ENCODE measurements at regions not wholly inside any gene's neighbourhood (a gene's known extent, or its start where the extent isn't known, plus 50 kb on each side); places are given as distances from the start of the nearest gene placed in this dataset.
"Not testable (repeated sequence)": the region's sequence is repeated elsewhere in the genome, so short reads cannot be mapped to it uniquely, and the experiment has no call there.

GRCh38 chr2:13660231-13660630 lies 943.5 kb downstream of the TRIB2 start:
- H3K4me3 ChIP-seq (ENCODE audit: low read depth, low read length), result no peak overlapping the region
- no peaks in the 10 kb centered on the region for H3K9me3 ChIP-seq (ENCODE audit: severe bottlenecking)
- TF ChIP-seq CTCF (IDR thresholded peaks at IDR 0.05; ENCODE audit: low read depth, low read length), result no peak
- no peak for DNase-seq
- no peaks in the 10 kb centered on the region for H3K36me3 ChIP-seq
- no peaks in the 10 kb centered on the region for H3K27me3 ChIP-seq (ENCODE audit: insufficient read depth, low read depth, severe bottlenecking)
- H3K27ac ChIP-seq, result no peak overlapping the region

- no peaks in the 10 kb centered on the region for H3K27me3 ChIP-seq (ENCODE audit: insufficient read depth, low read depth, severe bottlenecking)
- no peak for DNase-seq
- no peaks in the 10 kb centered on the region for H3K9me3 ChIP-seq (ENCODE audit: severe bottlenecking)
- TF ChIP-seq CTCF (IDR thresholded peaks at IDR 0.05; ENCODE audit: low read depth, low read length), result no peak
- H3K27ac ChIP-seq, result no peak overlapping the region
- H3K36me3 ChIP-seq, result no peaks in the 10 kb centered on the region
- no peak overlapping the region for H3K4me3 ChIP-seq (ENCODE audit: low read depth, low read length)
Measured at GRCh38 chr2:13662055-13662454, 945.3 kb downstream of the TRIB2 start.

- Histone ChIP-seq H3K4me3 (ENCODE audit: low read depth, low read length) (no peak overlapping the region), H3K27ac (no peak overlapping the region), H3K36me3 (no peaks in the 10 kb centered on the region), H3K9me3 (ENCODE audit: severe bottlenecking) (no peaks in the 10 kb centered on the region), H3K27me3 (ENCODE audit: insufficient read depth, low read depth, severe bottlenecking) (no peaks in the 10 kb centered on the region)
- TF ChIP-seq CTCF (IDR thresholded peaks at IDR 0.05; ENCODE audit: low read depth, low read length), result no peak
- no peak for DNase-seq
Measured at GRCh38 chr2:13666582-13667414, 950.1 kb downstream of the TRIB2 start.

DNA sequence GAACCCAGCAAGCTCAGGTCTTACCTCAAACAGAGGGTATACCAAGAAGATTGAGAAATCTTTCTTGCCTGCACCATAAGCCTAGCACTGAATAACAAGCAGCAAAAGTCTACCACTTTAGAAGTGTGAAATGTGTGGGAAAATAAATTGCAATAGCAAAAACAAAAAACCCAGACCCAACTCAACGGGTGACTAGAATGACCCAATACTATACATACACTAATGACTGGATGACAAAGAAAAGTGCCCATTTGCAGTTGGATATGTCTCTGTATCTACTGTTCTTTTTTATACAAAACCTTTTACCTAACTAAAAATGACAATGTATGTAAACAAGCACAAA lies 950.6 kb downstream of the TRIB2 start:
- H3K36me3 ChIP-seq, result no peaks in the 10 kb centered on the region
- no peak overlapping the region for H3K4me3 ChIP-seq (ENCODE audit: low read depth, low read length)

DNA sequence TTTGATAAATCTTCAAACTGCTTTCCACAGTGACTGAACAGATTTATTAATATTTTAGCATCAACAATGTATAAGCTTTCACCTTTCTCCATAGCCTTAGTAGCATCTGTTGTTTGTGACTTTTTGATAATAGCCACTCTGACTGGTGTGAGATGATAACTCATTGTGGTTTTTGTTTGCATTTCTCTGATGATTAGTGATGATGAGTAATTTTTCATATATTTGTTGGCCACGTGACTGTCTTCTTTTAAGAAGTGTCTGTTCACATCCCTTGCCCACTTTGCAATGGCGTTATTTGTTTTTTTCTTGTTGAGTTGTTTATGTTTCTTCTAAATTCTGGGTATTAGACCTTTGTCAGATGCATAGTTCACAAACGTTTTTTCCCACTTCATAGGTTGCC lies 952.9 kb downstream of the TRIB2 start:
- no peak for TF ChIP-seq CTCF (IDR thresholded peaks at IDR 0.05; ENCODE audit: low read depth, low read length)
- Histone ChIP-seq H3K9me3 (ENCODE audit: severe bottlenecking) (no peaks in the 10 kb centered on the region), H3K27me3 (ENCODE audit: insufficient read depth, low read depth, severe bottlenecking) (no peaks in the 10 kb centered on the region), H3K27ac (no peak overlapping the region), H3K4me3 (ENCODE audit: low read depth, low read length) (no peak overlapping the region), H3K36me3 (no peaks in the 10 kb centered on the region)
- DNase-seq, result no peak

More for the DNA sequence above, 950.6 kb downstream of the TRIB2 start:
- no peak overlapping the region for H3K27ac ChIP-seq
- TF ChIP-seq CTCF (IDR thresholded peaks at IDR 0.05; ENCODE audit: low read depth, low read length), result no peak
- no peaks in the 10 kb centered on the region for H3K9me3 ChIP-seq (ENCODE audit: severe bottlenecking)
- H3K27me3 ChIP-seq (ENCODE audit: insufficient read depth, low read depth, severe bottlenecking), result no peaks in the 10 kb centered on the region
- DNase-seq, result no peak

GRCh38 chr2:13673821-13674220 lies 957.1 kb downstream of the TRIB2 start:
- H3K27ac ChIP-seq; H3K4me3 ChIP-seq (ENCODE audit: low read depth, low read length); H3K9me3 ChIP-seq (ENCODE audit: severe bottlenecking); DNase-seq; H3K27me3 ChIP-seq (ENCODE audit: insufficient read depth, low read depth, severe bottlenecking); H3K36me3 ChIP-seq: not testable (repeated sequence)
